MCF 10A (cell line): ENCODE measurements at regions not wholly inside any gene's neighbourhood (a gene's known extent, or its start where the extent isn't known, plus 50 kb on each side); places are given as distances from the start of the nearest gene placed in this dataset.

Experiments used
- BruUV-seq: library from RNA; stranded (reverse); fragments of 400-500 nt; replicated peaks from 2 replicates; lab custom pipeline; 2021; lab: Mats Ljungman, UMichigan
- CTCF ChIA-PET: fragments of 300-600 bp; sonication (Branson Sonifier 250); formaldehyde crosslinking; extraction: SDS; loops from one replicate; lab custom pipeline; 2021; ENCODE audit warnings: antibody characterized with exemption, inconsistent platforms; lab: Yijun Ruan, JAX
- POLR2A ChIA-PET: fragments of 300-600, 350-650 bp; sonication (Branson Sonifier 250); formaldehyde crosslinking; extraction: SDS; loops from one replicate; lab custom pipeline; 2020; ENCODE audit warnings: antibody characterized with exemption, inconsistent platforms; lab: Yijun Ruan, JAX
- DNase-seq: peaks from one replicate; pipeline ENCODE4 v3.0.0-alpha.2; 2018; ENCODE audit not compliant: unreplicated experiment
- H3K27ac Mint-ChIP-seq: one replicate; pipeline ENCODE4 v1.8.0; 2022; ENCODE audit warnings: mild to moderate bottlenecking, low read depth, mixed read lengths; ENCODE audit not compliant: unreplicated experiment
- H3K27me3 Mint-ChIP-seq: one replicate; pipeline ENCODE4 v1.8.0; 2022; ENCODE audit warnings: mixed read lengths; ENCODE audit not compliant: insufficient read depth, unreplicated experiment
- H3K36me3 Mint-ChIP-seq: one replicate; pipeline ENCODE4 v1.8.0; 2022; ENCODE audit warnings: mild to moderate bottlenecking, moderate library complexity, mixed read lengths; ENCODE audit not compliant: insufficient read depth, unreplicated experiment
- H3K4me1 Mint-ChIP-seq: one replicate; pipeline ENCODE4 v1.8.0; 2022; ENCODE audit warnings: mixed read lengths; ENCODE audit not compliant: insufficient read depth, unreplicated experiment
- H3K4me3 Mint-ChIP-seq: one replicate; pipeline ENCODE4 v1.8.0; 2022; ENCODE audit warnings: mild to moderate bottlenecking, moderate library complexity, mixed read lengths; ENCODE audit not compliant: unreplicated experiment
- H3K9me3 Mint-ChIP-seq: one replicate; pipeline ENCODE4 v1.8.0; 2022; ENCODE audit warnings: mixed read lengths; ENCODE audit not compliant: unreplicated experiment
- intact Hi-C: fragments of 100-400 bp; cut with micrococcal nuclease; formaldehyde crosslinking; loops from 2 replicates; pipeline ENCODE4 v1.14.1; 2022
- TF ChIP-seq, protein P1 (sequence below): fragments of 200-600 bp; IDR thresholded peaks from one replicate; pipeline ENCODE4 v1.8.0; 2022; ENCODE audit warnings: antibody characterized with exemption, mild to moderate bottlenecking; ENCODE audit not compliant: unreplicated experiment

DNA sequence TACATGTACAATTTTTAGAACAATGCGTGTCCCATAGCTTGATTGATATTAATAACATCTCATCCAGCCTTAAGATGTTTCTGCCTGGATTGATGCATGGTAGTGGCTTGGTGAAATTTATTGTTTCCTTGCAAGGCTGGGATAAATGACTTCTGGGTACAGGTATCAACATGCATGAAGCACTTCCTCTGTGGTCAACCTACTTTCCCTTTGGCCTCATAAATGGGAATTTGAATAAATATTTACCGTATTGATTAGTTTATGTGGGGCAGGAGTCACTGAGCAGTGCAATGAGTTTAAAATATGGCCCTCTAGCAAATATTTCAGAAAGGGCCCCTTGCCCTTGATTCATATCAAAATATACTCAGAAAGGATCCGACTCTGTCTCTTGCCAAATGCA lies 83.9 kb upstream of the KCNE2 start:
- TF ChIP-seq, protein P1, sequence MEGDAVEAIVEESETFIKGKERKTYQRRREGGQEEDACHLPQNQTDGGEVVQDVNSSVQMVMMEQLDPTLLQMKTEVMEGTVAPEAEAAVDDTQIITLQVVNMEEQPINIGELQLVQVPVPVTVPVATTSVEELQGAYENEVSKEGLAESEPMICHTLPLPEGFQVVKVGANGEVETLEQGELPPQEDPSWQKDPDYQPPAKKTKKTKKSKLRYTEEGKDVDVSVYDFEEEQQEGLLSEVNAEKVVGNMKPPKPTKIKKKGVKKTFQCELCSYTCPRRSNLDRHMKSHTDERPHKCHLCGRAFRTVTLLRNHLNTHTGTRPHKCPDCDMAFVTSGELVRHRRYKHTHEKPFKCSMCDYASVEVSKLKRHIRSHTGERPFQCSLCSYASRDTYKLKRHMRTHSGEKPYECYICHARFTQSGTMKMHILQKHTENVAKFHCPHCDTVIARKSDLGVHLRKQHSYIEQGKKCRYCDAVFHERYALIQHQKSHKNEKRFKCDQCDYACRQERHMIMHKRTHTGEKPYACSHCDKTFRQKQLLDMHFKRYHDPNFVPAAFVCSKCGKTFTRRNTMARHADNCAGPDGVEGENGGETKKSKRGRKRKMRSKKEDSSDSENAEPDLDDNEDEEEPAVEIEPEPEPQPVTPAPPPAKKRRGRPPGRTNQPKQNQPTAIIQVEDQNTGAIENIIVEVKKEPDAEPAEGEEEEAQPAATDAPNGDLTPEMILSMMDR: no peak
- Mint-ChIP-seq H3K27ac (no peak overlapping the region), H3K9me3 (no peaks in the 10 kb centered on the region), H3K27me3 (no peaks in the 10 kb centered on the region), H3K36me3 (no peaks in the 10 kb centered on the region), H3K4me3 (no peak overlapping the region), H3K4me1 (peaks cover 11% of the 10 kb centered on the region)
- BruUV-seq: no TSS peak
- intact Hi-C loops: no loop called here
- CTCF ChIA-PET: no interaction called here
- DNase-seq: no peak
- POLR2A ChIA-PET: no interaction called here

DNA sequence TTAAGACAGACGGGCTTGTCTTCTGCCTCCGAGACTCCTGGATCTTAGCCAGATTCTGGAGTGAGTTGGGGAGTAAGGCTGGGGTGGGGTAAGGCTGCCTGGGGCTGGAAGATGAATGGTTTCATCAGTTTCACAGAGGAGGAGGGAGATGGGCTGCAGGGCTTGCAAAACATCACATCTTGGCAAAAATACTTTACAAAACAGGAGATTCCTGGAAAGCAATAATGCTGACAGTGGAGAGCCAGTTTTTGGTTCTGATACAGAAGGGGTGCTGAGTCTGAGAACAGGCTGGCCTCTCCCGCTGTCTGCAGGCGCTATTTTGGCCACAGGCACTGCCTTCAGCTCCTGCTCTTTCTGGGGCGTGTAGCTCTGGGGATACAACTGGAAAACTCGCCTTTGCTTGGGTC lies 83.4 kb upstream of the KCNE2 start:
- CTCF ChIA-PET: no interaction called here
- TF ChIP-seq, protein P1: no peak
- no peaks in the 10 kb centered on the region for H3K36me3 Mint-ChIP-seq
- no peak overlapping the region for H3K4me3 Mint-ChIP-seq
- POLR2A ChIA-PET: no interaction called here
- no peak overlapping the region for H3K27ac Mint-ChIP-seq
- no TSS peak for BruUV-seq
- intact Hi-C loops: no loop called here
- DNase-seq: peak; percentile 32
- no peaks in the 10 kb centered on the region for H3K9me3 Mint-ChIP-seq
- H3K4me1 Mint-ChIP-seq: peaks cover 11% of the 10 kb centered on the region
- no peaks in the 10 kb centered on the region for H3K27me3 Mint-ChIP-seq

DNA sequence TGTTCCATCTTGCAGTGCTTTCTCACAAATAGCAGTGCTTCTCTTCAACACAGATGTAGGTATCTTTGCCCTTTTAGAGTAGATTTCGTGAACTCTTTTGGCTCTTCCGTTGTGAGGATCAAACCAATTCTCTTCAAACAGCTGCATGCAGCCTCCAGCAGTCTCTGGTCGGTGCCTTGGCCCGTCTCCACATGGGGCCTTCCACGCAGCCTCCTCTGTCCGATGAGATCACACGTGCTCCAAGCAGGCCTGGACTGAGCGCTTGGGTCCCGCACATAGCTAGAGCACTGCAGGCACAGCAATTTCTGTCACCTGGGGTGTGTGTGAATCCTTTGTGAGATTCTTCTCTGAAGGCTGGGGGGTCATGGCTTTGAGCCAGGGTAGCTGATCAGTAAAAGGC lies 82.8 kb upstream of the KCNE2 start:
- ChIA-PET CTCF (no interaction called here), POLR2A (no interaction called here)
- Mint-ChIP-seq H3K4me1 (peaks cover 11% of the 10 kb centered on the region), H3K4me3 (no peak overlapping the region), H3K27me3 (no peaks in the 10 kb centered on the region), H3K36me3 (no peaks in the 10 kb centered on the region), H3K27ac (no peak overlapping the region), H3K9me3 (no peaks in the 10 kb centered on the region)
- BruUV-seq: no TSS peak
- TF ChIP-seq, protein P1: no peak
- DNase-seq: no peak
- intact Hi-C loops: no loop called here

DNA sequence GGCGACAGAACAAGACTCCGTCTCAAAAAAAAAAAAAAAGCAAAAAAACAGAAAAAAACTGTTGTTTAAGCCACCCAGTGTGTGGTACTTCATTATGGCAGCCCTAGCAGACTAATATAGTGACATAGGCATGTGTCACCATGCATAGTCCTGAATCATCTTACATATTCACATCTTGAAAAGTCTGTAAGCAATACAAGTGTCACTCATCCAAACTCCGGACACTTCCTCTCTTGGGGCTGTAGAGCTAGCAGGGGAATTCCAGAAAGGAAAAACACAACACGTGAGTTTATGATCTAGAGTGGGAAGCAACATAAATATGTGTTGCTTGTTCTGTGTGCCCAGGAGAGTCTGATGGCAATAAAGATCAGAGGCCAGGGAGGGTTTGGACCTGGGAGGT lies 81.6 kb upstream of the KCNE2 start:
- no peak for DNase-seq
- ChIA-PET POLR2A (no interaction called here), CTCF (interaction anchor here (1.2 kb wide), 1 partner anchor 359 kb away, joined by 3 read pairs; no protein-coding TSS in a partner anchor)
- TF ChIP-seq, protein P1: no peak
- H3K27ac Mint-ChIP-seq: no peak overlapping the region
- intact Hi-C loops: no loop called here
- no TSS peak for BruUV-seq
- H3K36me3 Mint-ChIP-seq: no peaks in the 10 kb centered on the region
- no peaks in the 10 kb centered on the region for H3K9me3 Mint-ChIP-seq
- peaks cover 11% of the 10 kb centered on the region for H3K4me1 Mint-ChIP-seq
- no peak overlapping the region for H3K4me3 Mint-ChIP-seq
- H3K27me3 Mint-ChIP-seq: no peaks in the 10 kb centered on the region
